GM19043 (cell line): ENCODE measurements at regions not wholly inside any gene's neighbourhood (a gene's known extent, or its start where the extent isn't known, plus 50 kb on each side); places are given as distances from the start of the nearest gene placed in this dataset.

ENCODE experiments used
- ATAC-seq: cut with Tn5 transposase; IDR thresholded peaks from one replicate; pipeline ENCODE4 v1.9.1; 2021; ENCODE audit warnings: low read depth; ENCODE audit not compliant: unreplicated experiment

GRCh38 chr3:23062982-23063381 lies 140.1 kb upstream of the UBE2E2 start:
- no peak for ATAC-seq

- ATAC-seq = no peak
These were observed 136.0 kb upstream of the UBE2E2 start for GRCh38 chr3:23067116-23067515.

GRCh38 chr3:23068016-23068728 lies 135.0 kb upstream of the UBE2E2 start:
- no peak for ATAC-seq

GRCh38 chr3:23071296-23071695 lies 131.8 kb upstream of the UBE2E2 start:
- ATAC-seq = no peak

- no peak for ATAC-seq
These were observed 131.4 kb upstream of the UBE2E2 start for GRCh38 chr3:23071758-23072157.

GRCh38 chr3:23072693-23073092 lies 130.4 kb upstream of the UBE2E2 start:
- no peak for ATAC-seq

GRCh38 chr3:23073724-23074305 lies 129.3 kb upstream of the UBE2E2 start:
- ATAC-seq = no peak

- no peak for ATAC-seq
These were observed 127.6 kb upstream of the UBE2E2 start for GRCh38 chr3:23075496-23075895.

- no peak for ATAC-seq
These were observed 126.7 kb upstream of the UBE2E2 start for GRCh38 chr3:23076437-23076836.

- no peak for ATAC-seq
These were observed 126.0 kb upstream of the UBE2E2 start for GRCh38 chr3:23077126-23077525.

GRCh38 chr3:23078735-23079134 lies 124.4 kb upstream of the UBE2E2 start:
- ATAC-seq = no peak

GRCh38 chr3:23079976-23080375 lies 123.2 kb upstream of the UBE2E2 start:
- no peak for ATAC-seq

- ATAC-seq = no peak
These were observed 119.4 kb upstream of the UBE2E2 start for GRCh38 chr3:23083701-23084100.

GRCh38 chr3:23084367-23084766 lies 118.8 kb upstream of the UBE2E2 start:
- no peak for ATAC-seq

- no peak for ATAC-seq
These were observed 117.9 kb upstream of the UBE2E2 start for GRCh38 chr3:23085261-23085660.

- ATAC-seq = no peak
These were observed 116.8 kb upstream of the UBE2E2 start for GRCh38 chr3:23086331-23086730.

GRCh38 chr3:23086831-23087230 lies 116.3 kb upstream of the UBE2E2 start:
- no peak for ATAC-seq

GRCh38 chr3:23094412-23094811 lies 108.7 kb upstream of the UBE2E2 start:
- no peak for ATAC-seq

GRCh38 chr3:23094890-23095462 lies 108.2 kb upstream of the UBE2E2 start:
- ATAC-seq = no peak

GRCh38 chr3:23096041-23096440 lies 107.1 kb upstream of the UBE2E2 start:
- ATAC-seq = no peak

GRCh38 chr3:23099021-23099420 lies 104.1 kb upstream of the UBE2E2 start:
- no peak for ATAC-seq

- no peak for ATAC-seq
These were observed 103.5 kb upstream of the UBE2E2 start for GRCh38 chr3:23099677-23100076.
